K562 (cell line): ENCODE measurements at regions not wholly inside any gene's neighbourhood (a gene's known extent, or its start where the extent isn't known, plus 50 kb on each side); places are given as distances from the start of the nearest gene placed in this dataset.
"Not testable (repeated sequence)": the region's sequence is repeated elsewhere in the genome, so short reads cannot be mapped to it uniquely, and the experiment has no call there.

Source experiments
- ATAC-seq: fragments of 200-7000 bp; cut with Tn5 transposase; 3 replicates; pipeline ENCODE4 v1.9.1; 2020; ENCODE audit warnings: moderate library complexity
- BruUV-seq: library from RNA; stranded (reverse); fragments of 400-500 nt; replicated peaks from 2 replicates; lab custom pipeline; 2021; lab: Mats Ljungman, UMichigan
- CTCF ChIA-PET: fragments of 300-600 bp; formaldehyde crosslinking; extraction: SDS; loops from one replicate; lab custom pipeline; 2021; ENCODE audit warnings: low intra/inter-chr PET ratio; lab: Yijun Ruan, JAX
- POLR2A ChIA-PET: fragments of 300-600, 350-650 bp; sonication (Branson Sonifier 250); formaldehyde crosslinking; extraction: SDS; loops from one replicate; lab custom pipeline; 2021; ENCODE audit warnings: antibody characterized with exemption, inconsistent platforms; lab: Yijun Ruan, JAX
- DNase-seq, 4 experiments: peaks; one replicate each; pipeline versions ENCODE4 v3.0.0 to v3.0.0-alpha.2; 2011 to 2018; ENCODE audit warnings: low spot score in 3 of 4, mixed read lengths in 3 of 4; ENCODE audit errors: extremely low read depth in 1 of 4
- FAIRE-seq: peaks from 2 replicates; lab custom pipeline; 2011; peaks lifted over from hg19 to GRCh38; lab: Jason Lieb, UNC
- H2AFZ ChIP-seq: 2 replicates; pipeline ENCODE4 v1.6.0; 2011; ENCODE audit warnings: low read depth, low read length, control low read depth, inconsistent platforms
- H3K27ac ChIP-seq: fragments of 200-600 bp; 3 replicates; pipeline ENCODE4 v1.8.0; 2011; ENCODE audit warnings: low read depth, mild to moderate bottlenecking, control low read depth, inconsistent platforms, low read length, moderate library complexity, mixed read lengths; ENCODE audit errors: extremely low read depth
- H3K27me3 ChIP-seq, 2 experiments: fragments of 300-600 bp in 1 of 2; 2 replicates in 1 of 2; 3 replicates in 1 of 2; pipeline versions ENCODE4 v1.6.0 to v1.8.0; 2011; ENCODE audit warnings: inconsistent platforms in 2 of 2, low read length in 2 of 2, mild to moderate bottlenecking in 1 of 2, mixed read lengths in 1 of 2, moderate library complexity in 1 of 2; ENCODE audit not compliant: control insufficient read depth in 2 of 2, insufficient read depth in 2 of 2
- H3K36me3 ChIP-seq: fragments of 300-600 bp; 3 replicates; pipeline ENCODE4 v1.8.0; 2011; ENCODE audit warnings: mild to moderate bottlenecking, low read length, inconsistent platforms; ENCODE audit not compliant: control insufficient read depth, insufficient read depth
- H3K4me1 ChIP-seq, 2 experiments: fragments of 200-600 bp in 1 of 2; replicated peaks in 1 of 2; 2 replicates in 1 of 2; 3 replicates in 1 of 2; pipeline versions ENCODE4 v1.5.1 to v1.8.0; 2011; ENCODE audit warnings: inconsistent platforms in 2 of 2, low read length in 2 of 2, mild to moderate bottlenecking in 1 of 2, mixed read lengths in 1 of 2, moderate library complexity in 1 of 2; ENCODE audit not compliant: control insufficient read depth in 2 of 2, insufficient read depth in 2 of 2
- H3K4me2 ChIP-seq: 2 replicates; pipeline ENCODE4 v1.6.1; 2011; ENCODE audit warnings: low read length, control low read depth, inconsistent platforms, mixed read lengths; ENCODE audit not compliant: insufficient read depth
- H3K4me3 ChIP-seq: fragments of 200-600 bp; sonication (generic), shearing (Covaris generic); 2 replicates; pipeline ENCODE4 v1.5.1; 2016; ENCODE audit warnings: control low read depth, inconsistent platforms
- H3K79me2 ChIP-seq: fragments of 200-600 bp; 3 replicates; pipeline ENCODE4 v1.8.0; 2011; ENCODE audit warnings: low read length, inconsistent platforms; ENCODE audit not compliant: control insufficient read depth, insufficient read depth
- H3K9ac ChIP-seq, 2 experiments: 2 replicates each; pipeline versions ENCODE4 v1.6.0 to v1.6.1; 2011; ENCODE audit warnings: low read depth in 2 of 2, low read length in 2 of 2, control low read depth in 1 of 2, inconsistent platforms in 1 of 2, mild to moderate bottlenecking in 1 of 2, mixed read lengths in 1 of 2; ENCODE audit not compliant: insufficient read depth in 1 of 2
- H3K9me1 ChIP-seq: one replicate; pipeline ENCODE4 v1.6.0; 2011; ENCODE audit warnings: inconsistent platforms, mild to moderate bottlenecking, low read length, moderate library complexity; ENCODE audit not compliant: control insufficient read depth, insufficient read depth
- H3K9me3 ChIP-seq: replicated peaks from 2 replicates; pipeline ENCODE4 v1.5.1; 2011; ENCODE audit warnings: low read depth, low read length, inconsistent platforms; ENCODE audit not compliant: control insufficient read depth, insufficient read depth
- H4K20me1 ChIP-seq: replicated peaks from 2 replicates; pipeline ENCODE4 v1.6.1; 2011; ENCODE audit warnings: low read length, inconsistent platforms, mixed read lengths; ENCODE audit not compliant: control insufficient read depth, insufficient read depth
- ETV1 ChIP-seq: fragments of 450-650 bp; conservative IDR thresholded peaks from 2 replicates; pipeline ENCODE4 v1.6.1; 2016; ENCODE audit warnings: missing genetic modification characterization, control low read depth, low read depth, missing compliant biosample characterization
- MCM7 ChIP-seq, 2 experiments: fragments of 450-650 bp; IDR thresholded peaks; 2 replicates each; pipeline ENCODE4 v1.6.1; 2016 to 2018
- TOE1 ChIP-seq, 2 experiments: fragments of 450-650 bp in 1 of 2; sonication (generic) in 1 of 2; formaldehyde crosslinking in 1 of 2; IDR thresholded peaks; 2 replicates each; pipeline versions ENCODE4 v1.7.1 to v1.8.0; 2016 to 2022; ENCODE audit warnings: borderline replicate concordance in 2 of 2, mild to moderate bottlenecking in 2 of 2, antibody characterized with exemption in 1 of 2, inconsistent platforms in 1 of 2, low read depth in 1 of 2, missing genetic modification reagents in 1 of 2, moderate library complexity in 1 of 2
- WGBS: fragments of 100-300 bp; shearing (Covaris generic); methylation state at CpG from one replicate; pipeline ENCODE4 v1.1.6; 2016; ENCODE audit warnings: low coverage, mixed read lengths; ENCODE audit not compliant: insufficient coverage; ENCODE audit errors: missing lambda C conversion rate; 5-methylcytosine and 5-hydroxymethylcytosine counted together
- in situ Hi-C: fragments of 300-500 bp; cut with MboI; formaldehyde crosslinking; loops from 4 replicates; pipeline ENCODE4 v1.15.0; 2018; ENCODE audit warnings: inconsistent platforms, mixed read lengths
- intact Hi-C: fragments of 100-400 bp; cut with micrococcal nuclease; formaldehyde crosslinking; loops from 2 replicates; pipeline ENCODE4 v1.14.2; 2022

- no peak overlapping the region for H2AFZ ChIP-seq
- H3K4me1 ChIP-seq: no peaks in the 10 kb centered on the region
- H3K27me3 ChIP-seq: no peaks in the 10 kb centered on the region
- in situ Hi-C loops: no loop called here
- intact Hi-C loops: no loop called here
- H3K4me2 ChIP-seq: no peak overlapping the region
- TF ChIP-seq ETV1 (tag) (no peak), TOE1 (IDR thresholded peaks at IDR 0.05; ENCODE audit: borderline replicate concordance) (no peak), TOE1 (CRISPR knock-in tag; IDR thresholded peaks at IDR 0.05; ENCODE audit: borderline replicate concordance, low read depth) (no peak), MCM7 (IDR thresholded peaks at IDR 0.05) (no peak)
- TF ChIP-seq, all 486 proteins: peak for 0
- FAIRE-seq (no peak), DNase-seq (no peak), ATAC-seq (no peak)
- 0% methylated on average over 1 of the region's 1 CpG for WGBS
- Histone ChIP-seq H3K36me3 (no peaks in the 10 kb centered on the region), H4K20me1 (no peaks in the 10 kb centered on the region), H3K79me2 (no peaks in the 10 kb centered on the region), H3K27ac (no peak overlapping the region), H3K9ac (no peak overlapping the region), H3K9me3 (no peaks in the 10 kb centered on the region), H3K4me3 (no peak overlapping the region), H3K9me1 (no peaks in the 10 kb centered on the region)
- CTCF ChIA-PET: no interaction called here
- POLR2A ChIA-PET: interaction anchor here (0.6 kb wide), 1 partner anchor 1196 kb away, joined by 3 read pairs; no protein-coding TSS in a partner anchor
- BruUV-seq: no TSS peak
Measured at GRCh38 chr1:101485712-101486111, 248.9 kb downstream of the S1PR1 start.

DNA sequence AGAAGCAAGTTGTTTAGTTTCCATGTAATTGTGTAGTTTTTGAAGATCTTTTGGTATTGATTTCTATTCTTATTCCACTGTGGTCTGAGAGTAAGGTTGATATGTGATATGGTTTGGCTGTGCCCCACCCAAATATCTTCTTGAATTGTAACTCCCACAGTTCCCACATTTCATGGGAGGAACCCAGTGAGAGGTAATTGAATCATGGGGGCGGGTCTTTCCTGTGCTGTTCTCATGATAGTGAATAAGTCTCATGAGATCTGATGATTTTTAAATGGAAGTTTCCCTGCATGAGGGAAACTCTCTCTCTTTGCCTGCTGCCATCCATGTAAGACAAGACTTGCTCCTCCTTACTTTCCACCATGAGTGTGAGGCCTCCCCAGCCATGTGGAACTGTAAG, 255.3 kb downstream of the S1PR1 start:
- FAIRE-seq, DNase-seq, H3K9ac ChIP-seq, H3K36me3 ChIP-seq, ATAC-seq, H2AFZ ChIP-seq, H3K4me2 ChIP-seq, H3K9me3 ChIP-seq, H3K27ac ChIP-seq, H3K27me3 ChIP-seq, H3K4me3 ChIP-seq, H3K9me1 ChIP-seq, in situ Hi-C loops, CTCF ChIA-PET, intact Hi-C loops, POLR2A ChIA-PET, H3K4me1 ChIP-seq, BruUV-seq, H3K79me2 ChIP-seq, H4K20me1 ChIP-seq: not testable (repeated sequence)
- 0% methylated on average over 1 of the region's 1 CpG for WGBS

DNA sequence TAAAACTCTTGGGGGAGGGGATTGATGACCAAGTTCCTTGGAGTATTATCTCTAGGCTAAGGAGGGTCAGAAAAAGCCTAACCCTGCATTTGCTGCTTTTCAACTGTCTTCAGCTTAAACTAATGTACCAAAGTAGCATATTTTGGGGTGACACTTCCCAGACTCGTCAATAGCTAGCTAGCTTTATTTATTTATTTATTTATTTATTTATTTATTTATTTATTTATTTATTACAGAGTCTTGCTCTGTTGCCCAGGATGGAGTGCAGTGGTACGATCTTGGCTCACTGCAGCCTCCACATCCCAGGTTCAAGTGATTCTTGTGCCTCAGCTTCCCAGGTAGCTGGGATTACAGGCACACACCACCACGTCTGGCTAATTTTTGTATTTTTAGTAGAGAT, 257.1 kb downstream of the S1PR1 start:
- H3K4me3 ChIP-seq, in situ Hi-C loops, H3K9me1 ChIP-seq, BruUV-seq, H3K36me3 ChIP-seq, H3K27me3 ChIP-seq, intact Hi-C loops, H3K4me2 ChIP-seq, H2AFZ ChIP-seq, ATAC-seq, H3K9me3 ChIP-seq, POLR2A ChIA-PET, H3K27ac ChIP-seq, H3K9ac ChIP-seq, DNase-seq, FAIRE-seq, H3K4me1 ChIP-seq, CTCF ChIA-PET, H3K79me2 ChIP-seq, H4K20me1 ChIP-seq: not testable (repeated sequence)
- 0% methylated on average over 3 of the region's 3 CpGs for WGBS
